ENCODE measurements at regions not wholly inside any gene's neighbourhood (a gene's known extent, or its start where the extent isn't known, plus 50 kb on each side); places are given as distances from the start of the nearest gene placed in this dataset.

GRCh38 chr13:61696676-61697075 lies 281.0 kb upstream of the PCDH20 start (continued):
- TF ChIP-seq, protein P1, sequence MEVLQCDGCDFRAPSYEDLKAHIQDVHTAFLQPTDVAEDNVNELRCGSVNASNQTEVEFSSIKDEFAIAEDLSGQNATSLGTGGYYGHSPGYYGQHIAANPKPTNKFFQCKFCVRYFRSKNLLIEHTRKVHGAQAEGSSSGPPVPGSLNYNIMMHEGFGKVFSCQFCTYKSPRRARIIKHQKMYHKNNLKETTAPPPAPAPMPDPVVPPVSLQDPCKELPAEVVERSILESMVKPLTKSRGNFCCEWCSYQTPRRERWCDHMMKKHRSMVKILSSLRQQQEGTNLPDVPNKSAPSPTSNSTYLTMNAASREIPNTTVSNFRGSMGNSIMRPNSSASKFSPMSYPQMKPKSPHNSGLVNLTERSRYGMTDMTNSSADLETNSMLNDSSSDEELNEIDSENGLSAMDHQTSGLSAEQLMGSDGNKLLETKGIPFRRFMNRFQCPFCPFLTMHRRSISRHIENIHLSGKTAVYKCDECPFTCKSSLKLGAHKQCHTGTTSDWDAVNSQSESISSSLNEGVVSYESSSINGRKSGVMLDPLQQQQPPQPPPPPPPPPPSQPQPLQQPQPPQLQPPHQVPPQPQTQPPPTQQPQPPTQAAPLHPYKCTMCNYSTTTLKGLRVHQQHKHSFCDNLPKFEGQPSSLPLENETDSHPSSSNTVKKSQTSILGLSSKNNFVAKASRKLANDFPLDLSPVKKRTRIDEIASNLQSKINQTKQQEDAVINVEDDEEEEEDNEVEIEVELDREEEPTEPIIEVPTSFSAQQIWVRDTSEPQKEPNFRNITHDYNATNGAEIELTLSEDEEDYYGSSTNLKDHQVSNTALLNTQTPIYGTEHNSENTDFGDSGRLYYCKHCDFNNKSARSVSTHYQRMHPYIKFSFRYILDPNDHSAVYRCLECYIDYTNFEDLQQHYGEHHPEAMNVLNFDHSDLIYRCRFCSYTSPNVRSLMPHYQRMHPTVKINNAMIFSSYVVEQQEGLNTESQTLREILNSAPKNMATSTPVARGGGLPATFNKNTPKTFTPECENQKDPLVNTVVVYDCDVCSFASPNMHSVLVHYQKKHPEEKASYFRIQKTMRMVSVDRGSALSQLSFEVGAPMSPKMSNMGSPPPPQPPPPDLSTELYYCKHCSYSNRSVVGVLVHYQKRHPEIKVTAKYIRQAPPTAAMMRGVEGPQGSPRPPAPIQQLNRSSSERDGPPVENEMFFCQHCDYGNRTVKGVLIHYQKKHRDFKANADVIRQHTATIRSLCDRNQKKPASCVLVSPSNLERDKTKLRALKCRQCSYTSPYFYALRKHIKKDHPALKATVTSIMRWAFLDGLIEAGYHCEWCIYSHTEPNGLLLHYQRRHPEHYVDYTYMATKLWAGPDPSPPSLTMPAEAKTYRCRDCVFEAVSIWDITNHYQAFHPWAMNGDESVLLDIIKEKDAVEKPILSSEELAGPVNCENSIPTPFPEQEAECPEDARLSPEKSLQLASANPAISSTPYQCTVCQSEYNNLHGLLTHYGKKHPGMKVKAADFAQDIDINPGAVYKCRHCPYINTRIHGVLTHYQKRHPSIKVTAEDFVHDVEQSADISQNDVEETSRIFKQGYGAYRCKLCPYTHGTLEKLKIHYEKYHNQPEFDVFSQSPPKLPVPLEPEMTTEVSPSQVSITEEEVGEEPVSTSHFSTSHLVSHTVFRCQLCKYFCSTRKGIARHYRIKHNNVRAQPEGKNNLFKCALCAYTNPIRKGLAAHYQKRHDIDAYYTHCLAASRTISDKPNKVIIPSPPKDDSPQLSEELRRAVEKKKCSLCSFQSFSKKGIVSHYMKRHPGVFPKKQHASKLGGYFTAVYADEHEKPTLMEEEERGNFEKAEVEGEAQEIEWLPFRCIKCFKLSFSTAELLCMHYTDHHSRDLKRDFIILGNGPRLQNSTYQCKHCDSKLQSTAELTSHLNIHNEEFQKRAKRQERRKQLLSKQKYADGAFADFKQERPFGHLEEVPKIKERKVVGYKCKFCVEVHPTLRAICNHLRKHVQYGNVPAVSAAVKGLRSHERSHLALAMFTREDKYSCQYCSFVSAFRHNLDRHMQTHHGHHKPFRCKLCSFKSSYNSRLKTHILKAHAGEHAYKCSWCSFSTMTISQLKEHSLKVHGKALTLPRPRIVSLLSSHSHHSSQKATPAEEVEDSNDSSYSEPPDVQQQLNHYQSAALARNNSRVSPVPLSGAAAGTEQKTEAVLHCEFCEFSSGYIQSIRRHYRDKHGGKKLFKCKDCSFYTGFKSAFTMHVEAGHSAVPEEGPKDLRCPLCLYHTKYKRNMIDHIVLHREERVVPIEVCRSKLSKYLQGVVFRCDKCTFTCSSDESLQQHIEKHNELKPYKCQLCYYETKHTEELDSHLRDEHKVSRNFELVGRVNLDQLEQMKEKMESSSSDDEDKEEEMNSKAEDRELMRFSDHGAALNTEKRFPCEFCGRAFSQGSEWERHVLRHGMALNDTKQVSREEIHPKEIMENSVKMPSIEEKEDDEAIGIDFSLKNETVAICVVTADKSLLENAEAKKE (CRISPR knock-in tag; IDR thresholded peaks at IDR 0.05): no peak
- TF ChIP-seq ZNF331 (CRISPR knock-in tag; IDR thresholded peaks at IDR 0.05; ENCODE audit: low read depth): no peak
- no peak for TF ChIP-seq REST (IDR thresholded peaks at IDR 0.05; ENCODE audit: unreplicated experiment)
- no peak for TF ChIP-seq STAT1 (IDR thresholded peaks at IDR 0.05; ENCODE audit: unreplicated experiment)
- no peak for TF ChIP-seq EZH2phosphoT487 (IDR thresholded peaks at IDR 0.05; ENCODE audit: unreplicated experiment)

DNA sequence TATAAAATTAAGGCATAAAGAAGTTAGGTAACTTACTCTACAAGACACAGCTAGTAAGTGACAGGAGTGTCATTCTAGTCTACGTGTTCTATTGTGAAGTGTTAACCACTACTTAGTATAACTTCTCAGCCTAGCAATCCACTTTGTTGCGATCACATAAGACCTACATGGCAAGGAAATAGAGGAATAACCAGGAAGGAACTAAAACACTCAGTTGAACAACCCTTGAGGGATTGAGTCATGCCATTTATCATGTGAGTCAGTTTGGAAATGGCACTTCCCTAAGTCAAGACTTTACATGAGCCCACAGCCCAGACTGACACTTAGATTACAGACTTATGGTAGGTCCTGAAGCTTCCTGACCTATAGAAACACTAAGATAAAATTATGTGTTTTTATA lies 279.5 kb upstream of the PCDH20 start:
- H3K4me1 Mint-ChIP-seq: no peaks in the 10 kb centered on the region
- Histone ChIP-seq H3K4me3 (no peak overlapping the region), H4K20me1 (replicated peaks; ENCODE audit: insufficient read depth) (no peaks in the 10 kb centered on the region), H3K9me2 (ENCODE audit: insufficient read depth) (no peaks in the 10 kb centered on the region), H3F3A (replicated peaks; ENCODE audit: low read depth) (no peaks in the 10 kb centered on the region), H2AFZ (no peak overlapping the region), H3K27me3 (ENCODE audit: insufficient read depth) (no peaks in the 10 kb centered on the region), H3K4me1 (ENCODE audit: insufficient read depth) (no peaks in the 10 kb centered on the region), H3K36me3 (ENCODE audit: insufficient read depth) (no peaks in the 10 kb centered on the region), H3K79me2 (replicated peaks; ENCODE audit: insufficient read depth) (no peaks in the 10 kb centered on the region), H3K4me2 (no peak overlapping the region), H3K27ac (ENCODE audit: low read depth) (no peak overlapping the region)
- DNase-seq (ENCODE audit: low spot score): no peak
- ATAC-seq: no peak
- no peaks in the 10 kb centered on the region for H3K9me3 Mint-ChIP-seq
- no peak overlapping the region for H3K4me3 Mint-ChIP-seq
- H3K27ac Mint-ChIP-seq: no peak overlapping the region
- H3K36me3 Mint-ChIP-seq (ENCODE audit: low read depth): no peaks in the 10 kb centered on the region
- H3K27me3 Mint-ChIP-seq (ENCODE audit: insufficient read depth, low read depth, poor library complexity): no peaks in the 10 kb centered on the region
- TF ChIP-seq ZNF331 (CRISPR knock-in tag; IDR thresholded peaks at IDR 0.05; ENCODE audit: low read depth) (no peak), CREB1 (CRISPR knock-in tag; IDR thresholded peaks at IDR 0.05; ENCODE audit: low read depth) (no peak), REST (IDR thresholded peaks at IDR 0.05; ENCODE audit: unreplicated experiment) (no peak), EZH2 (IDR thresholded peaks at IDR 0.05; ENCODE audit: low read depth, unreplicated experiment) (no peak), ZNF114 (CRISPR knock-in tag; IDR thresholded peaks at IDR 0.05) (no peak), NANOG (IDR thresholded peaks at IDR 0.05; ENCODE audit: borderline replicate concordance) (no peak), EZH2phosphoT487 (IDR thresholded peaks at IDR 0.05; ENCODE audit: unreplicated experiment) (no peak)
- TF ChIP-seq, protein P2, sequence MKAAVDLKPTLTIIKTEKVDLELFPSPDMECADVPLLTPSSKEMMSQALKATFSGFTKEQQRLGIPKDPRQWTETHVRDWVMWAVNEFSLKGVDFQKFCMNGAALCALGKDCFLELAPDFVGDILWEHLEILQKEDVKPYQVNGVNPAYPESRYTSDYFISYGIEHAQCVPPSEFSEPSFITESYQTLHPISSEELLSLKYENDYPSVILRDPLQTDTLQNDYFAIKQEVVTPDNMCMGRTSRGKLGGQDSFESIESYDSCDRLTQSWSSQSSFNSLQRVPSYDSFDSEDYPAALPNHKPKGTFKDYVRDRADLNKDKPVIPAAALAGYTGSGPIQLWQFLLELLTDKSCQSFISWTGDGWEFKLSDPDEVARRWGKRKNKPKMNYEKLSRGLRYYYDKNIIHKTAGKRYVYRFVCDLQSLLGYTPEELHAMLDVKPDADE (IDR thresholded peaks at IDR 0.05): no peak

All from GM23338 (cell line).